ENCODE measurements at regions not wholly inside any gene's neighbourhood (a gene's known extent, or its start where the extent isn't known, plus 50 kb on each side); places are given as distances from the start of the nearest gene placed in this dataset.

- no peak for DNase-seq (ENCODE audit: low spot score)
- H3K9me3 Mint-ChIP-seq: no peaks in the 10 kb centered on the region
- H3K9ac ChIP-seq: no peak overlapping the region
- TF ChIP-seq EZH2phosphoT487 (IDR thresholded peaks at IDR 0.05) (no peak), CTCF (IDR thresholded peaks at IDR 0.05) (no peak), EZH2 (IDR thresholded peaks at IDR 0.05) (no peak)
- H3K4me1 ChIP-seq: no peaks in the 10 kb centered on the region
- no peaks in the 10 kb centered on the region for H3F3A ChIP-seq (ENCODE audit: low read depth)
- no peaks in the 10 kb centered on the region for H3K4me1 Mint-ChIP-seq
- H3K27ac Mint-ChIP-seq: no peak overlapping the region
- no peak overlapping the region for H3K27ac ChIP-seq
- H3K4me3 Mint-ChIP-seq: no peak overlapping the region
- H3K4me2 ChIP-seq: no peak overlapping the region
- no peaks in the 10 kb centered on the region for H3K36me3 ChIP-seq
- H2AFZ ChIP-seq (replicated peaks): no peak overlapping the region
- H3K36me3 Mint-ChIP-seq: no peaks in the 10 kb centered on the region
- no peaks in the 10 kb centered on the region for H3K27me3 ChIP-seq
- no peaks in the 10 kb centered on the region for H3K27me3 Mint-ChIP-seq (ENCODE audit: insufficient read depth, low read depth)
- no peaks in the 10 kb centered on the region for H3K79me2 ChIP-seq (ENCODE audit: low read depth)
- H3K4me3 ChIP-seq: no peak overlapping the region
- no peaks in the 10 kb centered on the region for H3K9me3 ChIP-seq (ENCODE audit: low read depth)
- no peaks in the 10 kb centered on the region for H4K20me1 ChIP-seq (ENCODE audit: low read depth)
Observed at GRCh38 chr18:67117804-67118203, 398.7 kb downstream of the DSEL start.

GRCh38 chr18:67109535-67109934 is 407.0 kb downstream of the DSEL start:
- Histone ChIP-seq H3K4me1 (no peaks in the 10 kb centered on the region), H3K27me3 (no peaks in the 10 kb centered on the region), H2AFZ (replicated peaks) (peak overlapping the region; percentile 31), H3K27ac (no peak overlapping the region), H4K20me1 (ENCODE audit: low read depth) (no peaks in the 10 kb centered on the region), H3K4me3 (no peak overlapping the region), H3K9ac (no peak overlapping the region), H3K4me2 (no peak overlapping the region), H3K36me3 (no peaks in the 10 kb centered on the region), H3K9me3 (ENCODE audit: low read depth) (no peaks in the 10 kb centered on the region), H3K79me2 (ENCODE audit: low read depth) (no peaks in the 10 kb centered on the region), H3F3A (ENCODE audit: low read depth) (no peaks in the 10 kb centered on the region)
- Mint-ChIP-seq H3K27me3 (ENCODE audit: insufficient read depth, low read depth) (no peaks in the 10 kb centered on the region), H3K4me1 (no peaks in the 10 kb centered on the region), H3K9me3 (no peaks in the 10 kb centered on the region), H3K36me3 (no peaks in the 10 kb centered on the region), H3K4me3 (no peak overlapping the region), H3K27ac (no peak overlapping the region)
- TF ChIP-seq EZH2 (IDR thresholded peaks at IDR 0.05) (no peak), CTCF (IDR thresholded peaks at IDR 0.05) (no peak), EZH2phosphoT487 (IDR thresholded peaks at IDR 0.05) (no peak)
- no peak for DNase-seq (ENCODE audit: low spot score)

- DNase-seq (ENCODE audit: low spot score): no peak
- Histone ChIP-seq H3K79me2 (ENCODE audit: low read depth) (no peaks in the 10 kb centered on the region), H3K36me3 (no peaks in the 10 kb centered on the region), H3K4me3 (no peak overlapping the region), H3K9ac (no peak overlapping the region), H4K20me1 (ENCODE audit: low read depth) (no peaks in the 10 kb centered on the region), H3K9me3 (ENCODE audit: low read depth) (no peaks in the 10 kb centered on the region), H3F3A (ENCODE audit: low read depth) (no peaks in the 10 kb centered on the region), H3K27ac (no peak overlapping the region), H3K27me3 (no peaks in the 10 kb centered on the region), H3K4me1 (no peaks in the 10 kb centered on the region), H3K4me2 (no peak overlapping the region), H2AFZ (replicated peaks) (peak overlapping the region; percentile 13)
- TF ChIP-seq CTCF (IDR thresholded peaks at IDR 0.05) (no peak), EZH2 (IDR thresholded peaks at IDR 0.05) (no peak)
- Mint-ChIP-seq H3K27ac (no peak overlapping the region), H3K36me3 (no peaks in the 10 kb centered on the region), H3K4me1 (no peaks in the 10 kb centered on the region), H3K4me3 (no peak overlapping the region), H3K9me3 (no peaks in the 10 kb centered on the region), H3K27me3 (ENCODE audit: insufficient read depth, low read depth) (no peaks in the 10 kb centered on the region)
Observed at GRCh38 chr18:67108894-67109293, 407.6 kb downstream of the DSEL start.
